Activated CD4-positive, alpha-beta T cell treated with anti-CD3 and anti-CD28 coated beads for 24 hours (primary cell): ENCODE measurements at regions not wholly inside any gene's neighbourhood (a gene's known extent, or its start where the extent isn't known, plus 50 kb on each side); places are given as distances from the start of the nearest gene placed in this dataset.

ENCODE experiments used
- DNase-seq, 2 donors: peaks; one replicate each; pipeline ENCODE4 v3.0.0-alpha.2; 2020; ENCODE audit warnings: low read depth in 2 of 2

GRCh38 chr2:42932271-42933151 lies 140.1 kb upstream of the HAAO start:
- no peak for DNase-seq

GRCh38 chr2:42931818-42932195 lies 139.4 kb upstream of the HAAO start:
- no peak for DNase-seq

GRCh38 chr2:42931146-42931817 lies 138.9 kb upstream of the HAAO start:
- DNase-seq, result no peak

- no peak for DNase-seq
These were observed 137.7 kb upstream of the HAAO start for GRCh38 chr2:42930025-42930581.

- DNase-seq, result no peak
These were observed 137.2 kb upstream of the HAAO start for GRCh38 chr2:42929546-42930024.

- DNase-seq, result no peak
These were observed 136.5 kb upstream of the HAAO start for GRCh38 chr2:42928692-42929545.

GRCh38 chr2:42928161-42928691 lies 135.8 kb upstream of the HAAO start:
- no peak for DNase-seq

- DNase-seq, result no peak
These were observed 135.2 kb upstream of the HAAO start for GRCh38 chr2:42927334-42928160.

GRCh38 chr2:42926434-42927333 lies 134.3 kb upstream of the HAAO start:
- no peak for DNase-seq

GRCh38 chr2:42925742-42926433 lies 133.5 kb upstream of the HAAO start:
- DNase-seq, result no peak

- DNase-seq, result no peak
These were observed 132.1 kb upstream of the HAAO start for GRCh38 chr2:42924418-42924886.

GRCh38 chr2:42923580-42924417 lies 131.4 kb upstream of the HAAO start:
- DNase-seq, result no peak

- no peak for DNase-seq
These were observed 130.6 kb upstream of the HAAO start for GRCh38 chr2:42922790-42923579.

GRCh38 chr2:42922293-42922692 lies 129.9 kb upstream of the HAAO start:
- no peak for DNase-seq

GRCh38 chr2:42921721-42922120 lies 129.3 kb upstream of the HAAO start:
- no peak for DNase-seq

GRCh38 chr2:42921147-42921520 lies 128.8 kb upstream of the HAAO start:
- DNase-seq, result no peak
